PC-9 (cell line): ENCODE measurements at regions not wholly inside any gene's neighbourhood (a gene's known extent, or its start where the extent isn't known, plus 50 kb on each side); places are given as distances from the start of the nearest gene placed in this dataset.

Experiments
- EZH2 ChIP-seq: fragments of 200-600 bp; sonication (generic); IDR thresholded peaks from 2 replicates; pipeline ENCODE4 v1.8.0; 2017; ENCODE audit warnings: antibody characterized with exemption, low read depth
- TF ChIP-seq, protein P1 (sequence below): fragments of 200-600 bp; sonication (generic); conservative IDR thresholded peaks from 2 replicates; pipeline ENCODE4 v1.6.1; 2017; ENCODE audit warnings: mixed run types, antibody characterized with exemption, mild to moderate bottlenecking, moderate library complexity

DNA sequence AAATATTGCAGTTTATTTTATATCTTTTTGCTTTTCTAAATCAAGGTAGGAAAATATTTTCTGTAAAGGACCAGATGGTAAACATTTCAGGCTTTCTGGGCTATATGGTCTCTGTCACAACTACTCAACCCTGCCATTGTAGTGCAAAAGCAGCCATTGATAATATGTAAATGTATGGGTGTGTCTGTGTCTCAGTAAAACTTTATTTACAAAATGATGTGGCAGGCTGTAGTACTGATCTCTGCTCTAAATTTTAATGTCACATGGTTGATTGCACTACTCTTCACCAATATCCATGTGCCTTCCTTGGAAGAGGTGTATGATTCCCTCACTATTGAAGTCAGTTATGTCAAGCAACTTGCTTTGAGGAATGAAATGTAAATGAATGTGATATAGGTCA, 175.0 kb downstream of the GOLIM4 start:
- TF ChIP-seq, protein P1, sequence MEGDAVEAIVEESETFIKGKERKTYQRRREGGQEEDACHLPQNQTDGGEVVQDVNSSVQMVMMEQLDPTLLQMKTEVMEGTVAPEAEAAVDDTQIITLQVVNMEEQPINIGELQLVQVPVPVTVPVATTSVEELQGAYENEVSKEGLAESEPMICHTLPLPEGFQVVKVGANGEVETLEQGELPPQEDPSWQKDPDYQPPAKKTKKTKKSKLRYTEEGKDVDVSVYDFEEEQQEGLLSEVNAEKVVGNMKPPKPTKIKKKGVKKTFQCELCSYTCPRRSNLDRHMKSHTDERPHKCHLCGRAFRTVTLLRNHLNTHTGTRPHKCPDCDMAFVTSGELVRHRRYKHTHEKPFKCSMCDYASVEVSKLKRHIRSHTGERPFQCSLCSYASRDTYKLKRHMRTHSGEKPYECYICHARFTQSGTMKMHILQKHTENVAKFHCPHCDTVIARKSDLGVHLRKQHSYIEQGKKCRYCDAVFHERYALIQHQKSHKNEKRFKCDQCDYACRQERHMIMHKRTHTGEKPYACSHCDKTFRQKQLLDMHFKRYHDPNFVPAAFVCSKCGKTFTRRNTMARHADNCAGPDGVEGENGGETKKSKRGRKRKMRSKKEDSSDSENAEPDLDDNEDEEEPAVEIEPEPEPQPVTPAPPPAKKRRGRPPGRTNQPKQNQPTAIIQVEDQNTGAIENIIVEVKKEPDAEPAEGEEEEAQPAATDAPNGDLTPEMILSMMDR, result no peak
- no peak for TF ChIP-seq EZH2
